Tibial nerve (tissue), 4 donors: ENCODE measurements at regions not wholly inside any gene's neighbourhood (a gene's known extent, or its start where the extent isn't known, plus 50 kb on each side); places are given as distances from the start of the nearest gene placed in this dataset.
"Not testable (repeated sequence)": the region's sequence is repeated elsewhere in the genome, so short reads cannot be mapped to it uniquely, and the experiment has no call there.

Experiments
- DNase-seq, 2 donors: peaks; one replicate each; pipeline ENCODE4 v3.0.0-alpha.2; 2019; ENCODE audit warnings: low spot score in 2 of 2
- H3K27ac ChIP-seq, 4 donors: fragments of 200-600 bp; sonication (generic) in 3 of 4; one replicate each; pipeline ENCODE4 v1.5.1; 2017 to 2019; ENCODE audit warnings: mild to moderate bottlenecking in 1 of 4
- H3K27me3 ChIP-seq, 2 donors: fragments of 200-600 bp; sonication (generic) in 1 of 2; one replicate each; pipeline versions ENCODE4 v1.5.1 to v1.6.0; 2017 to 2019
- H3K36me3 ChIP-seq, 3 donors: fragments of 200-600 bp; sonication (generic); one replicate each; pipeline ENCODE4 v1.5.1; 2018 to 2019
- H3K4me1 ChIP-seq, 4 donors: fragments of 200-600 bp; sonication (generic) in 3 of 4; one replicate each; pipeline ENCODE4 v1.5.1; 2017 to 2019
- H3K4me3 ChIP-seq, 4 donors: fragments of 200-600 bp; sonication (generic) in 3 of 4; one replicate each; pipeline ENCODE4 v1.5.1; 2017 to 2019; ENCODE audit warnings: mild to moderate bottlenecking in 1 of 4, moderate library complexity in 1 of 4
- H3K9me3 ChIP-seq, 4 donors: fragments of 200-600 bp; sonication (generic) in 3 of 4; one replicate each; pipeline ENCODE4 v1.5.1; 2017 to 2019
- EP300 ChIP-seq, 2 donors: sonication (generic); formaldehyde crosslinking; IDR thresholded peaks; one replicate each; pipeline ENCODE4 v1.6.1; 2017; ENCODE audit warnings: antibody characterized with exemption in 2 of 2, mild to moderate bottlenecking in 1 of 2
- POLR2A ChIP-seq, 2 donors: fragments of 450-650 bp; IDR thresholded peaks; one replicate each; pipeline ENCODE4 v1.6.1; 2017; ENCODE audit warnings: antibody characterized with exemption in 2 of 2, mild to moderate bottlenecking in 2 of 2, moderate library complexity in 2 of 2
- WGBS, 2 donors: methylation state at CpG; one replicate each; pipeline ENCODE4 v1.1.5; 2018; 5-methylcytosine and 5-hydroxymethylcytosine counted together
- TF ChIP-seq, protein P1 (sequence below), 5 experiments: fragments of 200-600 bp in 3 of 5; fragments of 450-650 bp in 2 of 5; sonication (generic) in 3 of 5; IDR thresholded peaks; one replicate each; pipeline ENCODE4 v1.5.1; 2016 to 2019; ENCODE audit warnings: antibody characterized with exemption in 5 of 5, mild to moderate bottlenecking in 3 of 5, moderate library complexity in 2 of 5

DNA sequence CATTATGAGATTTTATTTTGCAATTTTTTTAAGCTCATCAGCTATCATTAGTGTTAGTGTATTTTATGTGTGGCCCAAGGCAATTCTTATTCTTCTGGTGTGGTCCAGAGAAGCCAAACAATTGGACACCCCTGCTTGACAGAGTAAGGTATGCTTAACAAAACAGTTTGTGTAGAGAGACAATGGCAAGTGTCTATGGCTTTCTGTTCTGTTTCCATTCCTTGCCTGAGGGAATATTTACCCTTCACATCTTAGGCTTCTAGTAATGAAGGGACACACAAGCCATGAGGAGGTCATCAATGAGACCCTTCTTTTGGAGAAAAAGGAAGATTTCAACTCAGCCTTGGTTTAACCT, 1278.4 kb upstream of the TENM4 start:
- no peaks in the 10 kb centered on the region for H3K36me3 ChIP-seq
- H3K27me3 ChIP-seq, result no peaks in the 10 kb centered on the region
- TF ChIP-seq, protein P1, sequence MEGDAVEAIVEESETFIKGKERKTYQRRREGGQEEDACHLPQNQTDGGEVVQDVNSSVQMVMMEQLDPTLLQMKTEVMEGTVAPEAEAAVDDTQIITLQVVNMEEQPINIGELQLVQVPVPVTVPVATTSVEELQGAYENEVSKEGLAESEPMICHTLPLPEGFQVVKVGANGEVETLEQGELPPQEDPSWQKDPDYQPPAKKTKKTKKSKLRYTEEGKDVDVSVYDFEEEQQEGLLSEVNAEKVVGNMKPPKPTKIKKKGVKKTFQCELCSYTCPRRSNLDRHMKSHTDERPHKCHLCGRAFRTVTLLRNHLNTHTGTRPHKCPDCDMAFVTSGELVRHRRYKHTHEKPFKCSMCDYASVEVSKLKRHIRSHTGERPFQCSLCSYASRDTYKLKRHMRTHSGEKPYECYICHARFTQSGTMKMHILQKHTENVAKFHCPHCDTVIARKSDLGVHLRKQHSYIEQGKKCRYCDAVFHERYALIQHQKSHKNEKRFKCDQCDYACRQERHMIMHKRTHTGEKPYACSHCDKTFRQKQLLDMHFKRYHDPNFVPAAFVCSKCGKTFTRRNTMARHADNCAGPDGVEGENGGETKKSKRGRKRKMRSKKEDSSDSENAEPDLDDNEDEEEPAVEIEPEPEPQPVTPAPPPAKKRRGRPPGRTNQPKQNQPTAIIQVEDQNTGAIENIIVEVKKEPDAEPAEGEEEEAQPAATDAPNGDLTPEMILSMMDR (IDR thresholded peaks at IDR 0.05), result no peak
- H3K27ac ChIP-seq, result no peak overlapping the region
- H3K4me1 ChIP-seq, result no peaks in the 10 kb centered on the region
- no peaks in the 10 kb centered on the region for H3K9me3 ChIP-seq
- no peak overlapping the region for H3K4me3 ChIP-seq
- no peak for DNase-seq

DNA sequence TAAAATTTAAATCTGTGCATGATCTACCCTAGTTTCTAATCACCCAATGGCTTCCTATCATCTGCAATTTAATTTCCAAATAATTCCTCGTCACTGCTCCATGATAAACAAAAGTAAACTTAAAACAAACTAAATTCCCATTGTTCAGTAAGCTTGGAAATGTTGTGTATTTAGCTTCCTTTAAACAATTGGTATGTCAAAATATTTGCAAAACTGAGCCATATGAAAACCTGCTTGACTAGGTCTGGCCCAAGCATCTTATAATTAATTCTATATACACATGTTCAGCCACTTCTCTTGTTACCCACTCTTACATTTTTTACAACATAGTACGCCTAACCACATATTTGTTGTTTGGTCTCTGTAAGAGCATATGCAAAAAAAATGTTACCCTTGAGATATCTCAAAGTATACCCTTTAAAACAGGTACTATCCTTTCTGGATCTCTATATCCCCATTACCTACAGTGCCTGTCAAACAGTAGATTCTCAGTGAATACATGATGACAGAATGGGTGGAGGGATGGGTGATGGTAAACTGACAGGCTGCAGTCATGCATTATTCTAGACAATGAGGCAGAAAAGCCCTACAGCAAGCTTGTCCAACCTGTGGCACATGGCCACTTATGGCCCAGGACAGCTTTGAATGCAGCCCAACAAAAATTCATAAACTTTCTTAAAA, 1277.9 kb upstream of the TENM4 start:
- Histone ChIP-seq H3K36me3 (no peaks in the 10 kb centered on the region), H3K9me3 (no peaks in the 10 kb centered on the region), H3K27me3 (no peaks in the 10 kb centered on the region), H3K4me1 (no peaks in the 10 kb centered on the region), H3K27ac (no peak overlapping the region), H3K4me3 (no peak overlapping the region)
- no peak for DNase-seq
- 83 to 92% methylated on average over 2 of the region's 2 CpGs for WGBS, 2 donors
- TF ChIP-seq POLR2A (IDR thresholded peaks at IDR 0.05) (no peak), EP300 (IDR thresholded peaks at IDR 0.05) (no peak)
- TF ChIP-seq, protein P1 (IDR thresholded peaks at IDR 0.05), result no peak

DNA sequence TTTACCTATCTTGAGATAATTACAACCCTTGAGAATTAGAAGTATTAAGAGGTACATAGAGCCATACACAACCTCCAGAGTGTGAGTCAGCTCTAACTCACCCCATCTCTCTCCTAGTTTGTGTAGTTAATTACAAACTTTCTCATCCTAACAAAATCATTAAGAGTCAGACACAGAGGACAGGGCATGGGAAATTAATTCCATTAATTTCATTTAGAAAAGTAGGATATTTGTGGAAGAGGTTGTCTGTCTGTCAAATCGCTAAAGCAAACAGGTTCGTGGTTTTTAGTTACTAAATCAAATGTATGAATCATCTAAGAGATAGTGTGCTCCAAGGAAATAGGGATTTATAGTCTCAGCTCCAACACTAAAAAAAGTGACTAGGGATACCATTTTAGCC, 1261.4 kb upstream of the TENM4 start:
- Histone ChIP-seq H3K4me1 (no peaks in the 10 kb centered on the region), H3K9me3 (peaks cover 0 to 9% (median 0%) of the 10 kb centered on the region in 4 donors), H3K27me3 (no peaks in the 10 kb centered on the region), H3K27ac (no peak overlapping the region), H3K36me3 (no peaks in the 10 kb centered on the region), H3K4me3 (no peak overlapping the region)
- WGBS, 2 donors, result 94 to 95% methylated on average over 2 of the region's 2 CpGs
- no peak for DNase-seq
- TF ChIP-seq, protein P1 (IDR thresholded peaks at IDR 0.05), result no peak
- TF ChIP-seq POLR2A (IDR thresholded peaks at IDR 0.05), result no peak
- no peak for TF ChIP-seq EP300 (IDR thresholded peaks at IDR 0.05)

DNA sequence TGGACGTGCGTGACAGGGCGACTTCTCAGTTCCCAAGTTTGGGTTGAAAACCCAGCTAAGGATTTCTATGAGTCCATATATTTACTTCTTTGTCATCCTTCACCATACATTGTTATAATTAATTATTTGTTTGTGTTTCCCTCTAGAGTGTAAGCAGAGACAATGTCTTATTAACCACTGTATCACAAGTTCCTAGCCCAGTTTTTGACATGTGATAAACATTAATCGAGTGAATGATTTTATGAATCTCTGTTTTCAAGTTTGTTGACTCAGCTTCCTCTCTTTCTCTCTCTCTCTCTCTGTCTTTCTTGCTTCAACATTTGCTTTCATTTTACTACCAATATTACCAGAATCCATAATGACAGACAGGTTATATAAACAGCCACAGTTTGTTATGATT, 1259.6 kb upstream of the TENM4 start:
- 78 to 82% methylated on average over 4 of the region's 4 CpGs for WGBS, 2 donors
- Histone ChIP-seq H3K27me3 (no peaks in the 10 kb centered on the region), H3K36me3 (no peaks in the 10 kb centered on the region), H3K9me3 (no peaks in the 10 kb centered on the region), H3K4me3 (no peak overlapping the region), H3K4me1 (no peaks in the 10 kb centered on the region), H3K27ac (no peak overlapping the region)
- DNase-seq, result no peak
- TF ChIP-seq EP300 (IDR thresholded peaks at IDR 0.05), result no peak
- TF ChIP-seq POLR2A (IDR thresholded peaks at IDR 0.05), result no peak
- TF ChIP-seq, protein P1 (IDR thresholded peaks at IDR 0.05), result no peak

DNA sequence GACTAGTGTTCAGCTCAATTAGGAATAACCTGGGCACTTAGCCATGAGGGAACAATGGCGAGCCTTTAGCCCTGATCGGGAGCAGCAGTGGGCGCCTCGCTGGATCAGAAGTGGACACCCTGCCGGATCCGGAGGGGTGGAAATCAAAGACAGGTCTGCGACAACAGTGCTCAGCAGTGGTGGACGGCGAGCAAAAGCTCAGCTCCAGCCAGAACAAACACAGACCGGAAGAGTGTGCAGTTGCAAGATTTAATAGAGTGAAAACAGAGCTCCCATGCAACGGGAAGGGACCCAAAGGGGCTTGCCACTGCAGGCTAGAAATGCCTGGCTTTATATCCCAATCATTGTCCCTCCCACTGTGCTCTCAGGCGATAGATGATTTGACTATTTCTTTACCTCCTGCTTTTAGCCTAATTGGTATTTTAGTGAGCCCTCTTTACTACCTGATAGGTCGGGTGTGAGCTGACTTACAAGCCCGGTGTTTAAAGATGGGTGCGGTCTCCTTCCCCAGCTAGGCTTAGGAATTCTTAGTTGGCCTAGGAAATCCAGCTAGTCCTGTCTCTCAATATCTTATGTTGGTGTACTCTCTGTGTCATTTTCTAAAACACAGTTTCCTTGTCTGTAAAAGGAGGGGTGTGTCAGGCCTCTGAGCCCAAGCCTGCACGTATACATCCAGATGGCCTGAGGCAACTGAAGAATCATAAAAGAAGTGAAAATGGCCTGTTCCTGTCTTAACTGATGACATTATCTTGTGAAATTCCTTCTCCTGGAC, 1258.8 kb upstream of the TENM4 start:
- not testable (repeated sequence) for DNase-seq, H3K4me3 ChIP-seq
- 48 to 54% methylated on average over 16 of the region's 16 CpGs for WGBS, 2 donors

More for the DNA sequence above, 1258.8 kb upstream of the TENM4 start:
- H3K9me3 ChIP-seq, H3K27ac ChIP-seq, H3K36me3 ChIP-seq, H3K27me3 ChIP-seq, H3K4me1 ChIP-seq: not testable (repeated sequence)
